ENCODE measurements at regions not wholly inside any gene's neighbourhood (a gene's known extent, or its start where the extent isn't known, plus 50 kb on each side); places are given as distances from the start of the nearest gene placed in this dataset.

DNA sequence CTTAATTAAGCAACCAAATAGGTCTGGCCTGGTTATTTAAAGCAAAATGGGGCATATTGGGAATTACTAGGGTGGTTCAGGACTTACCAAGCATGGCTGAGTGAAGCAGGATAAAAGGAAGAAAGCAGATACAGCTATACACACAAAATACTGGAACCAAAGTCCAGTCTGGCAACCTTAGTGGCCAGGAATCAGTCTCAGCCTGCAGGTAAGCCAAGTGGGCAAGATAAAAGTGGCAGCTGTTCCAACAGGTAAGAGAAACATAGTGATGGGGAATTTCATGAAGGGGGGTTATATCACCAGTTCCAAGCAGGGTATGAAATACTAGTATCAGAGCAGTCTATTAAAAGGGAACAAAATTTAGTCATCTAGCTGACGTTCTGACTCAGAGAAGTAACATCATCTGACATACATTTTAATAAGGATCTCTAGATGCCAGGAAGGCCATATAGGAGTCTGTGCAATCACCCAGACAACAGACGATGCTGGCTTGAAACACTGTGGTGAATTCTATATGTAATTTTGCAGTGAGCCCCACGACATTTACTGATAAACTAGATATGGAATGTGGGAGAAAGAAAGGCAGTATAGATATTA lies 292.1 kb upstream of the HSF2 start:
- no peaks in the 10 kb centered on the region for H3K9me3 Mint-ChIP-seq
- no peaks in the 10 kb centered on the region for H3K27me3 Mint-ChIP-seq (ENCODE audit: low read depth)
- no peak overlapping the region for H3K4me3 Mint-ChIP-seq
- no peak overlapping the region for H3K27ac Mint-ChIP-seq
- H3K4me1 Mint-ChIP-seq (ENCODE audit: low read depth): no peaks in the 10 kb centered on the region
- no peaks in the 10 kb centered on the region for H3K36me3 Mint-ChIP-seq (ENCODE audit: low read depth)

DNA sequence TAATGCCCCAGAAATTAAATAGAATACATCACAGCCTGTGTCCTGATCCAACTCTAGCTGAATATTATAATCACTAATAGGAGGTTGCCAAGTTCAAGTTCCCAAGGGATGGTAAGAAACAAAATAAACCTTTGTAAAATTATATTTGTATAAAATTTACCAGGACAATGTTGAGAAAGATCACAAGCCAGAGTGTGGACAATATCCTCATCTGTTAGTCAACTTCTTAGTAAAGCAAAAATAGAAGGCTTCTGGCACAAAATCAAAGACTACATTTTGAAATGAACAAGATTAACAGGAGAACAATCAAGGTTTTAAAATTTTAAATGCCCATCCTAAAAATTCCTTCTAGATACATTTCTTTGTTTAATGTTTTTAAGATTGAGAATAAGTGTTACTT lies 290.4 kb upstream of the HSF2 start:
- Mint-ChIP-seq H3K9me3 (no peaks in the 10 kb centered on the region), H3K27ac (no peak overlapping the region), H3K4me1 (ENCODE audit: low read depth) (no peaks in the 10 kb centered on the region), H3K36me3 (ENCODE audit: low read depth) (no peaks in the 10 kb centered on the region), H3K27me3 (ENCODE audit: low read depth) (no peaks in the 10 kb centered on the region), H3K4me3 (no peak overlapping the region)

GRCh38 chr6:122114717-122115116 lies 284.7 kb upstream of the HSF2 start:
- Mint-ChIP-seq H3K9me3 (no peaks in the 10 kb centered on the region), H3K4me1 (ENCODE audit: low read depth) (no peaks in the 10 kb centered on the region), H3K4me3 (no peak overlapping the region), H3K27ac (no peak overlapping the region), H3K36me3 (ENCODE audit: low read depth) (no peaks in the 10 kb centered on the region), H3K27me3 (ENCODE audit: low read depth) (no peaks in the 10 kb centered on the region)

- H3K4me1 Mint-ChIP-seq (ENCODE audit: low read depth): no peaks in the 10 kb centered on the region
- H3K36me3 Mint-ChIP-seq (ENCODE audit: low read depth): no peaks in the 10 kb centered on the region
- no peaks in the 10 kb centered on the region for H3K9me3 Mint-ChIP-seq
- H3K27me3 Mint-ChIP-seq (ENCODE audit: low read depth): no peaks in the 10 kb centered on the region
- H3K27ac Mint-ChIP-seq: no peak overlapping the region
- no peak overlapping the region for H3K4me3 Mint-ChIP-seq
Observed at GRCh38 chr6:122116119-122116834, 283.2 kb upstream of the HSF2 start.

GRCh38 chr6:122116835-122117627 lies 282.4 kb upstream of the HSF2 start:
- Mint-ChIP-seq H3K27ac (no peak overlapping the region), H3K27me3 (ENCODE audit: low read depth) (no peaks in the 10 kb centered on the region), H3K4me1 (ENCODE audit: low read depth) (no peaks in the 10 kb centered on the region), H3K36me3 (ENCODE audit: low read depth) (no peaks in the 10 kb centered on the region), H3K4me3 (no peak overlapping the region), H3K9me3 (no peaks in the 10 kb centered on the region)

DNA sequence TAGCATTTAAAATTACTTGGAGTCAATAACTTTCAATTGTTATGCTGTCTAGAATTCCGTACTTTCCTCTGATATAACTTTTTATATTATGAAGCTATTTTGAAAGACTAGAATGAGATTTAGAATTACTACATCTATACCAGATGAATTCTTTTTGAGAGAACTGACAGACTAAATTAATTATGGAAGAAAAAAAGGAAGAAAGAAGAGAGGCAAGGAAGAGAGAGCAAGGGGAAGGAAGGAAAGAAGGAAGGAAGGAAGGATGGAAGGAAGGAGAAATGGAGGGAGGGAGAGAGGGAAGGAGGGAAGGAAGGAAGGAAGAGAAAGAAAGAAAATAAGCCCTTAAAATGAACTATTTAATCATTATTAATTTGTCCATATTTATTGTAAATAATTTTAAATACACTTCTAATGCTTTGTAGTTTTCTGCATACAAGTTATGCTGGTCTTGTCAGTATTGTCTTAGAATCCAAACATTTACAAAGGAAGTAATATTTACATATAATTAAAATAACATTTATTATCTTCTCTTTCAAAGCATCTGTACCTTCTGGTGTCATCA lies 280.4 kb upstream of the HSF2 start:
- Mint-ChIP-seq H3K4me3 (no peak overlapping the region), H3K27me3 (ENCODE audit: low read depth) (no peaks in the 10 kb centered on the region), H3K27ac (no peak overlapping the region), H3K9me3 (no peaks in the 10 kb centered on the region), H3K36me3 (ENCODE audit: low read depth) (no peaks in the 10 kb centered on the region), H3K4me1 (ENCODE audit: low read depth) (no peaks in the 10 kb centered on the region)

- Mint-ChIP-seq H3K27me3 (ENCODE audit: low read depth) (no peaks in the 10 kb centered on the region), H3K4me1 (ENCODE audit: low read depth) (no peaks in the 10 kb centered on the region), H3K9me3 (no peaks in the 10 kb centered on the region), H3K27ac (no peak overlapping the region), H3K36me3 (ENCODE audit: low read depth) (no peaks in the 10 kb centered on the region), H3K4me3 (no peak overlapping the region)
Observed at GRCh38 chr6:122122202-122122601, 277.2 kb upstream of the HSF2 start.

- no peaks in the 10 kb centered on the region for H3K27me3 Mint-ChIP-seq (ENCODE audit: low read depth)
- H3K36me3 Mint-ChIP-seq (ENCODE audit: low read depth): no peaks in the 10 kb centered on the region
- H3K9me3 Mint-ChIP-seq: no peaks in the 10 kb centered on the region
- H3K4me3 Mint-ChIP-seq: no peak overlapping the region
- no peak overlapping the region for H3K27ac Mint-ChIP-seq
- H3K4me1 Mint-ChIP-seq (ENCODE audit: low read depth): no peaks in the 10 kb centered on the region
Observed at GRCh38 chr6:122122686-122123085, 276.8 kb upstream of the HSF2 start.

DNA sequence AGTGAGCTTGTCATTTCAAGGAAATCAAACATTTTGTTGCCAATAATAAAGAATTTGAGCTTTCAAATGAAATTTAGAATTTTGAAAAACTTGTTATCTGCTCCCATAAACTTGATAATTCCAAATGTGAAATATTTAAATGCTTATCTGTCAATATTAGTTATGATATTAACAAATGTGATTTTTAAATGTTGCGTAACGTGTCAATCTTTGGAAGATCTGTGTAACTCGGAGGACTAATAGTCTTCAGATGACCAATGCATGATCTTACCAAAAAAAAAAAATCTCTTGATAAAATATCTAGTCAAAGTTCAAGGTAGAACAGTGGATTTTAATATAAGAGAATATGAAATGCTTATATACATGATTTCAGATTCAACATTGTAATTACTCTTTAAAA lies 274.5 kb upstream of the HSF2 start:
- Mint-ChIP-seq H3K4me1 (ENCODE audit: low read depth) (no peaks in the 10 kb centered on the region), H3K4me3 (no peak overlapping the region), H3K27ac (no peak overlapping the region), H3K27me3 (ENCODE audit: low read depth) (no peaks in the 10 kb centered on the region), H3K36me3 (ENCODE audit: low read depth) (no peaks in the 10 kb centered on the region), H3K9me3 (no peaks in the 10 kb centered on the region)

DNA sequence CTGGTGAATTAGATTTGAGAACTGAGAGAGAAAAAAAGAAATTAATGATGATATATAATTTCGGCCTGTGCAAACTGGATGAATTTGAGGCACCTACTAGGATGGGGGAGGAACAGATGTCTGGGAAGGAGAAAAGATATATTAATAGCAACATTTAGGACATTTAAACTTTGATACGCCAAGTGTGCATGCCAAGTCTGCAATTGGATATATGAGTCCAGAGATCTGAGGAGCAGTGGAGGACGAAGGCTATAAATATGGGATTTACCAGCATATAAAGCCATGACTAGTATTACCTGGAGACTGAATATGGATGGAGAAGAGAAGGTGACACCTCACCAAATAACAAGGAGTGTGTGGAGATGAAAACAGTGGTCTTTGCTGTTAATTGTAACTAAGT lies 272.6 kb upstream of the HSF2 start:
- Mint-ChIP-seq H3K9me3 (no peaks in the 10 kb centered on the region), H3K4me3 (no peak overlapping the region), H3K27ac (no peak overlapping the region), H3K27me3 (ENCODE audit: low read depth) (no peaks in the 10 kb centered on the region), H3K36me3 (ENCODE audit: low read depth) (no peaks in the 10 kb centered on the region), H3K4me1 (ENCODE audit: low read depth) (no peaks in the 10 kb centered on the region)

GRCh38 chr6:122128445-122128844 lies 271.0 kb upstream of the HSF2 start:
- no peak overlapping the region for H3K27ac Mint-ChIP-seq

DNA sequence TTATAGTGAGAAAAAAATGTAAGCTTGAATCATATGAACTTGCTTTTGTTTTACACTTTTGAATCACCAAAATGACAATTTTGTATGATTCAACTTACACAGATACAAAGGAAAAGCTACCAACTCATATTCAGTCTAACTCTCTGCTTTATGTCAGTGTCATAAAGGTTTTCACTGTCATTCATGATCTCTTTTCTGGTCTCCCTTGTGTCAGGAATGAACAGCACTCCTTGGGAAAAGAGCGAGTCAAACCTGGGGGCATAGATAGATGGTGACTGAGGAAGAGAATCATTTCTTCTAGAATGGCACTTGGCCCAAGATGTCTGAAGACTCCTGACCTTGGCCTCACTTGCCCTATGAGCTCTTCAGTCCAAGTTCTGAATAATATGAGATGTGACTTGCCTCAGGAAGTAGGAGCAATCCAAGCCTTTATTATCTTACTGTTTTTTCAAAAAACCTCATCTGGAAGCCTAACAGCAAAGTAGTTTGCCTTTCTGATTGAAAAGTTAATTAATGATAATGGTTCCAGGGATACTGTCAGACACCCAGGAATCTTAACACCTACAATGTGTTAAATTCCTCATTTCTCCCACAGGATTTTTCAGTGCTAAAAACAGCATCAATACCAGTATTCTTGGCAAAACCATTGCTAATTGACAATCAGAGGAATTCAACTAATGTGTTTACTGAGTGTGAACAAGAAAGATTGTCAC lies 270.0 kb upstream of the HSF2 start:
- H3K9me3 Mint-ChIP-seq: no peaks in the 10 kb centered on the region
- H3K4me3 Mint-ChIP-seq: no peak overlapping the region
- no peaks in the 10 kb centered on the region for H3K4me1 Mint-ChIP-seq (ENCODE audit: low read depth)
- no peak overlapping the region for H3K27ac Mint-ChIP-seq
- no peaks in the 10 kb centered on the region for H3K27me3 Mint-ChIP-seq (ENCODE audit: low read depth)
- H3K36me3 Mint-ChIP-seq (ENCODE audit: low read depth): no peaks in the 10 kb centered on the region

More at GRCh38 chr6:122128445-122128844, 271.0 kb upstream of the HSF2 start:
- H3K9me3 Mint-ChIP-seq: no peaks in the 10 kb centered on the region
- H3K4me3 Mint-ChIP-seq: no peak overlapping the region
- H3K36me3 Mint-ChIP-seq (ENCODE audit: low read depth): no peaks in the 10 kb centered on the region
- no peaks in the 10 kb centered on the region for H3K27me3 Mint-ChIP-seq (ENCODE audit: low read depth)
- no peaks in the 10 kb centered on the region for H3K4me1 Mint-ChIP-seq (ENCODE audit: low read depth)

GRCh38 chr6:122130026-122130348 lies 269.5 kb upstream of the HSF2 start:
- no peaks in the 10 kb centered on the region for H3K27me3 Mint-ChIP-seq (ENCODE audit: low read depth)

DNA sequence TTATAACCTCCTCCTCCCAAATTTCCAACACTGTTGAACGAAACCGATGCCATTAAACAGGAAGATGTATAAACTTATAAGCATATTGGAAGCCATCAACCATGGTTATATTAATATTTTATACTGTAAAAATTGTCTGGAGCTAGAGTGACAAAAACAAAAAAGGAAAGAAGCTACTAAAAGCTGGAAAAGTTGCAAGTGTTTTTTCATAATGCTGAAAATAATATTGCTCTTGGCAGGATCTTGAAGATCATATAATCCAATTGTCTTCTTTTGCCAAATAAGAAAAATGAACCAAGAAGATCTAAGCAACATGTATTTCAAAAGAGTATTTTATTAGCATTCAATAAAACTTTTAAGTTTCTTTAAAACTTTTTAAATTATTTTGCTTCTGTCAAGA lies 268.9 kb upstream of the HSF2 start:
- no peak overlapping the region for H3K27ac Mint-ChIP-seq
- no peaks in the 10 kb centered on the region for H3K36me3 Mint-ChIP-seq (ENCODE audit: low read depth)
- H3K9me3 Mint-ChIP-seq: no peaks in the 10 kb centered on the region
- H3K4me3 Mint-ChIP-seq: no peak overlapping the region
- no peaks in the 10 kb centered on the region for H3K4me1 Mint-ChIP-seq (ENCODE audit: low read depth)
- H3K27me3 Mint-ChIP-seq (ENCODE audit: low read depth): no peaks in the 10 kb centered on the region

More at GRCh38 chr6:122130026-122130348, 269.5 kb upstream of the HSF2 start:
- no peaks in the 10 kb centered on the region for H3K4me1 Mint-ChIP-seq (ENCODE audit: low read depth)
- H3K27ac Mint-ChIP-seq: no peak overlapping the region
- no peaks in the 10 kb centered on the region for H3K36me3 Mint-ChIP-seq (ENCODE audit: low read depth)
- no peaks in the 10 kb centered on the region for H3K9me3 Mint-ChIP-seq
- no peak overlapping the region for H3K4me3 Mint-ChIP-seq

All from T-helper 1 cell treated with Interleukin-12 subunit alpha and Interleukin-12 subunit beta and Interleukin-4 antibody, amounts not matched to agents 30 μg/mL and 1 μg/mL, for 36 hours (primary cell).